ENCODE measurements at regions not wholly inside any gene's neighbourhood (a gene's known extent, or its start where the extent isn't known, plus 50 kb on each side); places are given as distances from the start of the nearest gene placed in this dataset.
"Not testable (repeated sequence)": the region's sequence is repeated elsewhere in the genome, so short reads cannot be mapped to it uniquely, and the experiment has no call there.

DNA sequence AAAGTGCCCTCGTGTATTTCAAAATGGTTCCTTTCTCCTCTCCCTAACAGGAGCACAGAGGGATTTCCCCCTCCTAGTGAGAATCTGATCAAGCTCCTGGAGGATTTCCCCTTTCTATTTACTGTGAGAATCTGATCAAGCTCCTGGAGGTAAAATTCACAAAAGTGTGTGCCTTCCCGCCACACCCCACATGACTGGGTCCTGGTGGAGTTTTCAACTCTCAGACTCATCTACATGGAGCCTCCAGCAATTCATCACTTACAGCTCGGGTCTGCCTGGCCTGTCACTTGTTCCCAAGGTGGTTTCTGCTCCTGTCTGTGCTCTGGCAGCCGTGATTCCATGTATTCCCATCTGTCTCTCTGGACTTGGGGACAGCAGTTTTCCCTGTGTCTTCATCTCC, 590.7 kb downstream of the FBXO15 start:
- no peak for DNase-seq (ENCODE audit: low read depth)

DNA sequence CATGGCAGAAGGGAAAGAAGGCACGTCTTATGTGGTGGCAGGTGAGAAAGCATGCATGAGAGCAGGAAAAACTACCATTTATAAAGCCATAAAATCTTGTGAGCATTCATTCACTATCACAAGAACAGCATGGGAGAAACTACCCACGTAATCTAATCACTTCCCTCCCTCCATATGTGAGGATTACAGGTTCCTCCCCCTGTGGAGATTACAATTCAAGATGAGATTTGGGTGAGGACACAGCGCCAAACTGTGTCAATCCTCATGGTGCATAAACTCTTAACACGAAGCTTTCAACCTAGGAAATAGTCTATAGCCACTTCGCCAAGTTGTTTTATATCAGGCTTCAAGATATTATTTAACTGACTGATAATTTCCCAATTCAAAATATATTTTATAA, 595.5 kb downstream of the FBXO15 start:
- DNase-seq (ENCODE audit: low read depth): no peak

DNA sequence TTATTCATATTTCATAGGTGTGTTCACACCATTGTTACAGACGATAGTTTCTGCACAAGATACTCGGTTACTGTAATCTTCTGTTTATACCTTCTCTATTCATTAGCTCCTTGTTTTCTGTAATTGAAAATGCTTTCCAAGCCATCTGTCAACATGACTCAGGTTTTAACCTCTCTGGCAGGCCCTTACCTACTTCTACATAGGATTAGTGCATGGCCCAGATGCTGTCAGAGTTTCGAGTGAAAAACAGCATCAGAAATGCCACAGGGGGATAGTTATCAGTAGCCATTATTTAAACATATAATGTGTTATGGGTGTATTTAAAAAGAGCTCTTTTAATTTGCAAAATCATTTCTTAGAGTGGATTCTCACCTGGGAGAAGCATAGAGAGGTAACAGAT, 596.4 kb downstream of the FBXO15 start:
- DNase-seq (ENCODE audit: low read depth): no peak

DNA sequence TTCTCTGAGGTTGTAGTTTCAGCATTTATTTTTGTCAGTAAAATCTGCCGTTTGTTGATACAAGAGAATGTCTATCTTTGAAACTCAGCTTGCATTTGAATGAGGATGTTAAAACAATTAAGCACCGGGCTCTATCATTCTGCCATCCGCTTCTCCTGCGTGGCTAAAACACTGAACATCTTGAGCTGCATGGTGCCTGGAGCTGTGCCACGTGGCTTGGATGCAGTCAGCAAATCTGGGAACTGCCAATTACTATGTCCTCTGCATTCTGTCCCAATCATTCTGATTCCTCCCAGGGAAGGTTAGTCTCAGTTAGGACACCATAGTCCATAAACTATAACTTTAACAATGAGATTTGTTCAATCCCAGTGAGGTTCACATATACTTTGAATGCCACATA, 598.4 kb downstream of the FBXO15 start:
- no peak for DNase-seq (ENCODE audit: low read depth)

DNA sequence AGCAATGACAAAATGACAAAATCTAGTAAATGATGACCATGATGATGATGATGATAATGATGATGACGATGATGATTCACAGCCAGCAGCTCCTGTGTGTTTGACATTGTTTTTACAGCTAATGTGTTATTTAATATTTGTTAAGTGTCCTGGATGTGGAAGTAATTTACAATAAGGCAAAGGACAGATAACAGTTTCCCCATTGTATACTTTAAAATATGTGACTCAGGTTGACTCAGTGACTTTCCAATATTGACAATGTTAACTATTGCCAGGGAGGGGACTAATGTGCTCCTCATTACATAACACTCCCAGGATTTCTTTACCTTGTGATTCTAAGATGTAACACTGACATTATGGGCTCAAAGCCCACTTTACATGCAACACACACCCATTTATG, 602.2 kb downstream of the FBXO15 start:
- DNase-seq (ENCODE audit: low read depth): peak; percentile 23

DNA sequence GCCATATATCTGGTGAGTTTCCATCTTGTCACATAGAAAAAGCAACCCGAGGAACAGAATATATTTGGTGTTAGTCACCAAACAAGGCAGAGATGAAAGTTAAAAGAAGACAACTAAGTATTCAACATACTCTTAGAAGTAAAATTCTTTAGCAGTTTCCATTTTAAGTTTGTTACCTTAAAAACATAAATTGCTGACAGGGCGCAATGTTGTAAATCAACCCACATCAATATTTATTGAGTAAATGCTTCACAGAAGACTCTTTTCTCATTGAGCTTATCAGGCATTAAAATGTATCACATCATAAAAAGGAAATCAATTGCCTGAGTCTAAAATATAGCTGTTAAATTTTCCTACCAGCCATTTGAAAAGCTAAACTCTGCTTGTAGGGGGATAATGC, 603.0 kb downstream of the FBXO15 start:
- DNase-seq (ENCODE audit: low read depth): no peak

DNA sequence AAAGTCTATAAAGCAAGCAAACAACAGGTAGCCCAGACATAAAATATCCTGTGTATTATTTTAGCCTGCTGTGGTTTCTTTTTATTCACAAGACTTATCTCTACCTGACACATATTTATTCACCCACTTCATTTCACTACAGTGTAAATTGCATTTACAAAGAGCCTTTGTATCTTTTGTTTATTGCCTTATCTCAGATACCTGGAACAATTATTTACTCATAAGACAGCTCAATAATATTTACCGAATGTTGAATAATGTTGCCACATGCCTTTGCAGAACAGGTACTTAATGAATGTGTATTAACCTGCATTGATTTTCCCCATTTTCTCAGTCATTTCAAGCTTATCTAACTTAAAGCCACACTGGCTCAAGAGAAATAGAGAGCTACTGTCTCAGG, 603.6 kb downstream of the FBXO15 start:
- no peak for DNase-seq (ENCODE audit: low read depth)

DNA sequence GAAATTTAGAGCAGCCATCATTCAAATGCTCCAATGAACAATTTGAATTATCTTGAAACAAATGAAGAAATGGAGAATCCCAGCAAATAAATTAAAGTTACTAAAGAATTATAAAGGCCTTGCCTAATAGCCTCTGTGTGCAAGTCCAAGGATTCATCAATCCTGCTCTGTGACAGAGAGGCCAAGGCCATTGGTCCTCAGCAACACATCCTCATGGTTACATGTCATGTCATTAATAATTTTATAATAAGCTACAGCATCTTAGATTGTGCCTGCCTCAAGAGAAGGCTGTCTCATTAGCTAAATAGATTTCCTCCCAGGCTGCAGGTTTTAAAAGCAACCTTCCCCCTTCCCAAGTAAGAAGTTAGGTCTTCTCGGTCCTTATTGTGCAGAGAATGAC, 611.6 kb downstream of the FBXO15 start:
- no peak for DNase-seq (ENCODE audit: low read depth)

DNA sequence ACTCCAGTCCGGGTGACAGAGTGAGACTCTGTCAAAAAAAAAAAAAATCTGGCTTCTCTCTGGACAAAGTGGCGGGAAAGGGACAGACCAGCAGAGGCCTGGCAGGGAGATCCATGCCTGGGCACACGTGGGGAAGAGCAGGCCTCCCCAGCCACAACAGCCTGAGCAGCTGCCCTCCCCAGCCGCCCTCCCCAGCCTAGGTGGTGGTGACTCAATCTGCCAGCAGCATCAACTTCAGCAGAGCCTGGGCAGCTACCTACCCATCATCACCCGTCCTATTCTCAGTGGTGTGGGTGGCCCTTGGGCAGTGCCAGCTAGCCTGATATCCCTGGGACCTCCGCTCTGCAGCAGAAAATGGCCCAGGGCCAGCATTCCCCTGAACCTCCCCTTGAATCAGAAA, 612.4 kb downstream of the FBXO15 start:
- no peak for DNase-seq (ENCODE audit: low read depth)

DNA sequence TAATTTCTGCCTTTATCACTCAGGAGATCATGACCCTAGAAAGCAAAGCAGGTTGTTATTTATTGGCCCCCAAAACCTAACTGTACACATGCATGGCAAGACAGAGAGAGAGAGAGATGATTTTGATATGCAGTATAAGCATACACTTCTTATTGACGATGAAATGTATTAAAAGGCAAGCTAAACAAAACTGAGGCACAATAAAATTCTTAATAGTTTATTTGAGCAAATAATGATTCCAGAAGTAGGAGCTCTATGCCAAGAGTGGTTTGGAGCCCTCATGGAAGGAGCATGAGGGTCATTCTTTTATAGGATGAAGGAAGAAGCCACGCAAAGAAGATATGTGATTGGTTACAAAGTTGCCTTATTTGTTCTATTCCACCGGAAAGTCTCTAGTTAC, 616.0 kb downstream of the FBXO15 start:
- DNase-seq (ENCODE audit: low read depth): no peak

DNA sequence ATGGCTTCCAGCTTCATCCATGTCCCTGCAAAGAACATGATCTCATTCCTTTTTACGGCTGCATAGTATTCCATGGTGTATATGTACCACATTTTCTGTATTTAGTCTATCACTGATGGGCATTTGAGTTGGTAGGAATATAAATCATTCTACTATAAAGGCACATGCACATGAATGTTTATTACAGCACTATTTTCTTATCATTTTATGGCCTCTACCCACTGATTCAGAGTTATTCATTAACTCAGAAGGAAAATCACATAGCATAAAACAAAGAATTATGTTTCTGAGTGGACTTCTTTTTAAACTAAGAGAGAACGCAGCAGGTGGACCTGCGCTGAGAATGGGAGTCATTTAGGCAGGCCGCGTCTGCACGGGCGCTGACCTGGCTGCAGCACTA, 619.6 kb downstream of the FBXO15 start:
- DNase-seq (ENCODE audit: low read depth): no peak

DNA sequence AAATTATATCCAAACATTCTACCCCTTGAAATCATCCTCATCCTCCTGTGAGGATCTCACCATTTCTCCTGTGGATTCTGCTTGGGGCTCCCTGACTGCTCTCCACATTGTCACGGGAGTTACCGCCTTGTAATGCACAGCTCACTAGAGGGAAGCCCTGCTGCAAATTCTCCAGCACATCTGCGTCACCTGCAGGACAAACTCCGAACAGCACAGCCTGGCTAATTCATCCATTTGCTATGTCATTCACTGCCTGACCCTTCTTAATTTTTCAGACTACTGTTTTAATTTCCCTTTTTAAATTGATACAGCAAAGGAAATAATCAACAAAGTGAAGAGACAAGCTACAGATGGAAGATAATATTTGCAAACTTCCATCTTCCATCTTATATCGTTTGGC, 627.4 kb downstream of the FBXO15 start:
- DNase-seq (ENCODE audit: low read depth): no peak

DNA sequence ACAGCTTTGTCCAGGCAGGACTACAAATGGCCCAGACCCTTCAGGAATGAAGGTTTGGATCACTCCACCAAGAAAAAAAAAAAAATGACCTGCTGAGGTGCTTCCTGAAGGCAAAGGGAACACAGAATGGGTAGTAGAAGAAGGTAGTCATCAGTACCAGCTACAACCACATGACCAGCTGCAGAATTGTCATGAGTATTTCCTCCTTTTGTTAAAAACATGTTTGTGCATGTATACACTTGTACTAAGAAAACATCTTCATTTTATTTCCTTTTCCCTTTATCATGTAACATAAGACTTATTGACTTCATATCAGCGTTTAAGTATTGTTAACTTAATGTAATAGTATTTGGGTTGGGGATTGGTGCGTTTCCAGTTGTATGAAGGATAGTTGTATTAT, 631.6 kb downstream of the FBXO15 start:
- DNase-seq (ENCODE audit: low read depth): not testable (repeated sequence)

DNA sequence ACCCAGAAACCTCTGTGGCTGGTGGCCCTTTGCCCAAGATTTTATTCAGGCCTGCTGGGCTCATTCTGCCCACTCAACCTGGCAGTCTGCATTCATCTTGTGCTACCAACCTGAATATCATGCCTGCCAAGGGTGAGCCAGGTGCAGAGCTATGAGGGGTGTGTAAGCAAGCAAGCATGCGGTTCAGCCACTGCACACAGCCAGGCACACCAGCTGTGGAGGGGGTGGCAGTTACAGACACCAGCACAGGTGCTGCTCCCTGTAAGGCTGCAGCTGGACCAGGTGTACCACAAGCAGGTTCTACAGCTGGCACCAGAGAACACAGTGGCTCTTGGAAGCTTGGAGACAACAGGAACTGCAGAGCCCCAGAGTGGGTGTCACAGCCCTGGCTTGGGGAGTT, 633.2 kb downstream of the FBXO15 start:
- no peak for DNase-seq (ENCODE audit: low read depth)

DNA sequence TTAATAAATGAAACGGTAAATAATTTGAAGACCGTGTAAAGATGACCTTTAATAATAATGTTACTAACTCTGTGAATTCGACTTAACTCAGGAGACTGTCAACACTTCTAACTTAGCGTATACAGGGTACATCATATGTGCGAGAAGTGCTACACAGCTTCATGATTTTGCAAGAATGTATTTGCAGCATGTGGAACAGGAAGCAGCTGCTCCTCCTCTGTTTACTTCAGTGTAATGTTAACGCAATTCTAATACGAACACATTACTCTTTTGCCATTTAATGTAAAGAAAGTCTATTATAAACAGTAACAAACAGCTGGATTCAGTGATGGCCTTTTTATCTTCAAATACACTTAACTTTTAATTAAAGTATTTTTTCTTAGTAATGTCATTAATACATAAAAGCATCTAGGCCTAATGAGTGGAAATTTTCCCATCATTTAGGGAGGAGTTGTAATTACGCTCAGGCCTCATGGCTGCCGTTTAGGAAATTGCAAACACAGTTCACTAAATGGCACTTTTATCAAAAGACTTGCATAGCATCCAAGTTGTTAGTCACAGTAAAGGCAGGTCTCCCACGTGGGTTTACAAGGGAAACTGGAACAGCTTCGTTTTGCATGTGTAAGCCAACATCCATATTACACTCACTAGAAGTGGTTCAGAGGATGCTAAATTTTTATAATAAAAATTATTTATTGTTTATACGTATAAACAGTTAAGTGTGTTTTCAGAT, 635.7 kb downstream of the FBXO15 start:
- DNase-seq (ENCODE audit: low read depth): no peak

DNA sequence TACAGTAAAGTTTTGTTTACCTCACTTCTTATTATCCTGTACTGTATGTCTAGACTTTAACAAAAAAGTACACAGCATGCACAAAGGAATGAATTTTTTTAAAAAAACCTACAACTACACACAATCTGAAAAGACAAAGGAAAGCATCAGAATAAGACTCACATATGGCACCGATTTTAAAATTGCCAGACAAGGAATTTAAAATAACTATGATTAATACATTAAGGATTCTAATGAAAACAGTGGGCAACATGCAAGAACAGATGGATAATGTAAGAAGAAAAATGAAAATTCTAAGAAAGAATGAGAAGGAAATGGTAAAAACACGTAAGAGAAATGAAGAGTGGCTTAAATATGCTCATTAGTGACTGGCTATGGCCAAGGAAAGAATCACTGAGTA, 638.2 kb downstream of the FBXO15 start:
- no peak for DNase-seq (ENCODE audit: low read depth)

DNA sequence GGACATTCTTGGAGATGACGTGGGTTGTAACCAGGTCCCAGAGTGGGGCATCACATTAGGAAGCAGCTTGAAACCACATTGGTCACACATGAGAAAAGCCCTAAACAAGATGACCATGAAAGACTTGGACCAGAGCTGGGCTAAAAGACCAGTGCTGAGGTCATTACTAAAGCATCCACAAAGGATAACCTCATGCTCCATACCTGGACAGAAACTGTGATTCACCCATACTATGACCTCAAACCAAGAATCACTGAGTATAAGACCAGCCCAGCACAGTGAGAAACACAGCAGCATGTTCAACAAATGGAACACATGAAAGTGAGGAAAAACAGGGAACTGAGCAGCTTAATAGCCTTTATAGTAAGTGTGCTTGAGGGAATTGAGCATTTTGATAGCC, 635.5 kb upstream of the NETO1 start:
- DNase-seq (ENCODE audit: low read depth): no peak

DNA sequence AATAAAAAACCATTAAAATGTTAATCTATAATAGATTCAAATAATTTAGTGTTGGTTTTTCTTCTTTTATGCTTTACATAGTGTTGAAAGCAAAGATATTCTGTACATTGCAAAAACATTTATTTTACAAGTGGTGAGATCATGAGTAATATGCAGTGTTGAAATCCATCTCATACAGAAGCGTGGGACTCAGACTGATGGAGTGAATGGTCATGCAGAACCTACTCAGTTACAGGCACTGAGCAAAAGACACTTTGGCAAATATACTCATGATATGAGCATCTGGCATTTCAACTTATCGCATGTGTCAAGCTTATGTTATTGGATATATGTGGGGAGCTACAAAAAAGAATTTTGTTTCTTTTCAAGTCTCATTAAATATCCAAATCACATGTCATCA, 620.2 kb upstream of the NETO1 start:
- no peak for DNase-seq (ENCODE audit: low read depth)

DNA sequence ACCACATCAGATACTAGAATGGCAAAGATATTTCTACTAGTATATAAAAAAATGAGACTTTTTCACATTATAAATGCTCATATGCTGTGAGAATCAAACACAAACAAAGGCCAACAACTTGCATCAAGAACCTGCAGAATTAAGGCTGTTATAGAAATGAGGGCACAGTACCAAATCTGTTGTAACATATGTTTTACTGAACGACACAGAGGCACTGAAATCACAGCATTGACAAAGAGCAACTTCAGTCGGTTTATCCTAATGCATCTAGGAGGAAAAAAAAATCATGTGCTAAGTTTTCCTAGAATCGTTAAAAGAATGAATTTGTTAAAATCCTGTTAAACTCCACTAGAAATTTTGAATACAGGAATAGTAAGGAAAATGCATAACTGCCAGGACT, 617.4 kb upstream of the NETO1 start:
- DNase-seq (ENCODE audit: low read depth): no peak

DNA sequence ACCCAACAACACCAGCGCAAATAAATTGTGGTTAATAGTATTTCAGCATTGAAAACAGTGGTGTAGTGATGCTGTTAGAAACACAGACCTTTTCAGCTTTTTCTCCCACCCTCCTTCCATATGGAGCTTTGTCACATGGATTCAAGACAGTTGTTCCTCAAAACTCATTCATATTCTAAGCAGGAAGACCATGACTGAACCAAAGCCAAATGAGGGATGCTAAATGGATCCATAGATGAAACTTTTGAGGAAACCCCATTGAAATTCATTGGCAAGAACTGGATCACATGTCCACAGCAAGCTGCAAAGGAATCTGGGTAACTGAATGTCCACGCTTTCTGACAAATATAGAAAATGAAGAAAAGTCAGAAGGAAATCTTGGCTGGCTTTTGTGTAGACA, 615.1 kb upstream of the NETO1 start:
- DNase-seq (ENCODE audit: low read depth): no peak

DNA sequence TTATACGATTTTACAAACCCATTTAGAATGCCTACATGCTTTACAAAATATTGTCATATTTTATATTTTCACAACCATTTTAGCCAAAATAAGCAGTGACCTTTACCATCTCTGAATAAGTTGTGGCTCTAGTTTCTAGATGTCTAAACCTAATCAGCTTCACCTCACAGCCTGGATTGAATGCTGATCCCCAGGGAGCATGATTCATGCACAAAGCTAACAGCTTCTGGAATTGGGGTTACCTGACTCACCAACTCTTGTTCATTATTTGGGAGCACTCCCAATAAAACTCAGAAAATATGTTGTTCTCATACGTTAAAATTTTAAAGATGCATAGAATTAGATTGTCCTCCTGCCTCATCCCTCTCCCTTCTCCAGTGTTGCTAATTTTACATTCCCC, 611.7 kb upstream of the NETO1 start:
- no peak for DNase-seq (ENCODE audit: low read depth)

DNA sequence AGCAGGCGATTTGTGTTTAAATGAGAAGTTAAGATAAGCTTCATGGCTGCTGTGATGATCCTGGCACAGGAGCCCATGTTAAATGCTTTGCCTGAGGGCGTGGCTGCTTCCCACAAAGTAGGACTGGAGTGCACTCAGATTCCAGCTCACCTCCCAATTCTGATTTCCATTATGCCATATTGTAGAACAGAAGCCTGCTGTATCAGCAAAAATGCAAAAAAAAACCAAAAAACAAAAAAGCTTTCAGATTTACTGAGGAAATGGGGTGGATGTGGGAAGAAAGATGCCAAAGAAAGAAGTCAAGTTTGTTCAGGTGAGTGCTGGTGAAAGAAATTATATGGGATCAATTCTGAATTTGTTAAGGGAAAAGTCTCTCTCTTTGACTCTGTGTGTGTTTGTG, 610.4 kb upstream of the NETO1 start:
- no peak for DNase-seq (ENCODE audit: low read depth)

DNA sequence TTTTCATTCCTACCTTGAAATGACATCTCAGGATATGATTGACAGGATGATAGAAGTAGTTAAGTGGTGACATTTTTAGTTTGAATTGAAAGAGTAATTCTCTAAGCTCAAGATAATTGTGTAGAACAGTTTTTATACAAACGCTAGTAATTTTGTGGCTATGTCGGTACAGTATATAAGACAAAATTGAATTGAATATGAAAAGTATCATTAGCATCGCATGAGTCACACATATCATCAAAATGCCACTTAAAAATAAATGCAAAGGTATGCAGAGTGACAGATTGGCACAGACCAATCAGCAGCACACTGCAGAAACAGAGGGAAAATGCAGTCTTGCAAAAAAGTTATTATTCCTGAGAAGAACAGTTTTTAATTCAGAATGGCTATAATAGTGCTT, 608.2 kb upstream of the NETO1 start:
- DNase-seq (ENCODE audit: low read depth): no peak

DNA sequence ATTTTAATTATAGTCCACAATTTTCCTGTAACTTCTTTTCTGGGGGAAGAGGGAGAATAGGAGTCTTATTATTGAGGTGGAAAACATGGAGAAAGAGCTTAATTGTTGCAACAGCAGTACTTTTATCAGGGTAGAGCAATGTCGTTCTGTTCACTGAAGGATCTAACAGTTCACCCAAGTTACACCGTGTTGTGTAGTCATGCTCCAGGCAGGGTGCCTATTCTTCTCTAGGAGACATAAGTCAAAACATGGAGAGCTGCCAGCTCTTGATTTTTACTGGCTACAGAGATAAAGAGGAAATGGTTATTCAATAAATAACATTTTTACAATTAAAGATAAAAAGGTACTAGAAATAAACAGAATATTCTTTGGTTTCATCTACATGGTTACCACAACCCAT, 594.3 kb upstream of the NETO1 start:
- peak; percentile 27 for DNase-seq (ENCODE audit: low read depth)
